ENCODE measurements at regions not wholly inside any gene's neighbourhood (a gene's known extent, or its start where the extent isn't known, plus 50 kb on each side); places are given as distances from the start of the nearest gene placed in this dataset.

DNA sequence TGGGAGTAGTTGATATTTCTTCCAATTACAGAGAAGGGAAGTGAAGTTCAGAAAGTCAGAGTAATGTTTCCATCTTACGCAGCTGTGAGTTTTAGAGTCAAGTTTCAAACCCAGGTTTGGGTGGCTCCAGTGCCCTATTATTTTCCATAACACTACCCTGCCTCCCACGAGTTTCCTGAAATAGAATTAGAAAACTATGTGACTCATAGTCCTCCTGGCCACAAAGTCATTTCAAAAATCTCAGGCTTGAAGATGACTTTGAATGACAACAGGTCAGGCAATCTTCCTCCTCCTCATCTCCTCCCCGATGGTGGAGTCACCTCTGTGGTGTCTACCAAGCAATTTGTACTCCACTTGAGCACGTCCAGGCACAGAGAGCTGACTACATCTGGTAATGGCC lies 212.3 kb upstream of the TRIB2 start:
- Histone ChIP-seq H3K36me3 (ENCODE audit: control insufficient read depth, insufficient read depth, low read length) (no peaks in the 10 kb centered on the region), H3K27ac (ENCODE audit: low read depth, low read length) (no peak overlapping the region), H3K27me3 (ENCODE audit: control insufficient read depth, insufficient read depth, low read length, poor library complexity, severe bottlenecking) (no peaks in the 10 kb centered on the region), H3K4me3 (ENCODE audit: low read length) (no peak overlapping the region), H3K9ac (ENCODE audit: extremely low read depth, low read length, poor library complexity, severe bottlenecking) (no peak overlapping the region), H3K4me1 (ENCODE audit: control insufficient read depth, insufficient read depth, low read length) (no peaks in the 10 kb centered on the region), H3K9me3 (ENCODE audit: control insufficient read depth, low read length) (no peaks in the 10 kb centered on the region)
- H3K27me3 Mint-ChIP-seq (ENCODE audit: insufficient read depth) = no peaks in the 10 kb centered on the region
- peaks cover 11% of the 10 kb centered on the region for H3K4me1 Mint-ChIP-seq
- TF ChIP-seq CTCF (conservative IDR thresholded peaks at IDR 0.05) = no peak
- no peaks in the 10 kb centered on the region for H3K36me3 Mint-ChIP-seq (ENCODE audit: low read depth)
- H3K9me3 Mint-ChIP-seq = peaks cover under 1% of the 10 kb centered on the region
- WGBS, 2 experiments (ENCODE audit: insufficient coverage in 1 of 2, insufficient read length in 1 of 2) = 90 to 93% methylated on average over 3 to 4 of the region's 4 CpGs
- H3K27ac Mint-ChIP-seq = no peak overlapping the region
- no peak overlapping the region for H3K4me3 Mint-ChIP-seq
- DNase-seq = no peak

GRCh38 chr2:12506846-12507245 lies 209.9 kb upstream of the TRIB2 start:
- H3K27me3 Mint-ChIP-seq (ENCODE audit: insufficient read depth) = no peaks in the 10 kb centered on the region
- Histone ChIP-seq H3K27me3 (ENCODE audit: control insufficient read depth, insufficient read depth, low read length, poor library complexity, severe bottlenecking) (no peaks in the 10 kb centered on the region), H3K4me3 (ENCODE audit: low read length) (no peak overlapping the region), H3K9ac (ENCODE audit: extremely low read depth, low read length, poor library complexity, severe bottlenecking) (no peak overlapping the region), H3K27ac (ENCODE audit: low read depth, low read length) (no peak overlapping the region), H3K4me1 (ENCODE audit: control insufficient read depth, insufficient read depth, low read length) (no peaks in the 10 kb centered on the region), H3K9me3 (ENCODE audit: control insufficient read depth, low read length) (no peaks in the 10 kb centered on the region), H3K36me3 (ENCODE audit: control insufficient read depth, insufficient read depth, low read length) (no peaks in the 10 kb centered on the region)
- 83 to 90% methylated on average over 1 to 2 of the region's 2 CpGs for WGBS, 2 experiments (ENCODE audit: insufficient coverage in 1 of 2, insufficient read length in 1 of 2)
- peaks cover 11% of the 10 kb centered on the region for H3K4me1 Mint-ChIP-seq
- no peaks in the 10 kb centered on the region for H3K36me3 Mint-ChIP-seq (ENCODE audit: low read depth)
- no peak for DNase-seq
- no peak overlapping the region for H3K4me3 Mint-ChIP-seq
- peaks cover 3% of the 10 kb centered on the region for H3K9me3 Mint-ChIP-seq
- H3K27ac Mint-ChIP-seq = no peak overlapping the region
- no peak for TF ChIP-seq CTCF (conservative IDR thresholded peaks at IDR 0.05)

- no peak overlapping the region for H3K9ac ChIP-seq (ENCODE audit: extremely low read depth, low read length, poor library complexity, severe bottlenecking)
- WGBS, 2 experiments (ENCODE audit: insufficient coverage in 1 of 2, insufficient read length in 1 of 2) = 94 to 95% methylated on average over 4 to 7 of the region's 7 CpGs
- DNase-seq = no peak
- no peaks in the 10 kb centered on the region for H3K4me1 ChIP-seq (ENCODE audit: control insufficient read depth, insufficient read depth, low read length)
- no peak overlapping the region for H3K4me3 ChIP-seq (ENCODE audit: low read length)
- no peaks in the 10 kb centered on the region for H3K36me3 ChIP-seq (ENCODE audit: control insufficient read depth, insufficient read depth, low read length)
- H3K27me3 Mint-ChIP-seq (ENCODE audit: insufficient read depth) = no peaks in the 10 kb centered on the region
- no peaks in the 10 kb centered on the region for H3K9me3 ChIP-seq (ENCODE audit: control insufficient read depth, low read length)
- no peaks in the 10 kb centered on the region for H3K36me3 Mint-ChIP-seq (ENCODE audit: low read depth)
- H3K4me1 Mint-ChIP-seq = peaks cover 11% of the 10 kb centered on the region
- no peak overlapping the region for H3K27ac Mint-ChIP-seq
- H3K4me3 Mint-ChIP-seq = no peak overlapping the region
- H3K27ac ChIP-seq (ENCODE audit: low read depth, low read length) = no peak overlapping the region
- peaks cover 3% of the 10 kb centered on the region for H3K9me3 Mint-ChIP-seq
- H3K27me3 ChIP-seq (ENCODE audit: control insufficient read depth, insufficient read depth, low read length, poor library complexity, severe bottlenecking) = no peaks in the 10 kb centered on the region
- TF ChIP-seq CTCF (conservative IDR thresholded peaks at IDR 0.05) = no peak
Measured at GRCh38 chr2:12507295-12507694, 209.4 kb upstream of the TRIB2 start.

All from endodermal cell (in vitro differentiated cells).